GM13977 (cell line): ENCODE measurements at regions not wholly inside any gene's neighbourhood (a gene's known extent, or its start where the extent isn't known, plus 50 kb on each side); places are given as distances from the start of the nearest gene placed in this dataset.

Experiments used
- DNase-seq: peaks from one replicate; pipeline ENCODE4 v3.0.0; 2012; ENCODE audit warnings: low spot score
- in situ Hi-C: fragments of 300-500 bp; cut with MboI; formaldehyde crosslinking; loops from one replicate; pipeline ENCODE4 v1.12.0; 2022; ENCODE audit warnings: low sequenced_read_pairs, low pct_unique_long_range_greater_than_20kb, mixed read lengths, inconsistent platforms; ENCODE audit not compliant: unreplicated experiment
- TF ChIP-seq, protein P1 (sequence below): IDR thresholded peaks from 2 replicates; pipeline ENCODE4 v1.5.1; 2012; ENCODE audit warnings: mild to moderate bottlenecking, control low read depth; ENCODE audit not compliant: insufficient read depth; ENCODE audit errors: extremely low read depth, missing control alignments

DNA sequence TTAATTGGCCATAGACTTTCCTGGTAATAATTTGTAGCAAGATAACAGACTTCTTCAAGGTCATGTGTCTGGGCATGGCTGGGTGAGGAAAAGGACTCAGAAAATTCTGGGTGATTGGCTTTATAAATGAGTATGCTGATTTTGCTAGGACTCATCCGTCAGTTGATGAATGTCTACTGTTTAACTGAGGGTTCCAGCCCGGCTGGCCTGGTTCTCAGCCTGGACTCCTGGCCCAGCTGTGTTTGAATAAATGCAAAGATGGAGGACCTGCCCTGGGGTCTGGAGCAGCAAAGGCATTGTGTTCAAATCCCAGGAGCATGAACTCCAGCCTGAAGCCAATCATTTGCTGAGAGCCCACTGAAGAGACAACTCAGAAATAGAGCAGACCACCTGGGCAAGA, 323.2 kb downstream of the LRFN2 start:
- TF ChIP-seq, protein P1, sequence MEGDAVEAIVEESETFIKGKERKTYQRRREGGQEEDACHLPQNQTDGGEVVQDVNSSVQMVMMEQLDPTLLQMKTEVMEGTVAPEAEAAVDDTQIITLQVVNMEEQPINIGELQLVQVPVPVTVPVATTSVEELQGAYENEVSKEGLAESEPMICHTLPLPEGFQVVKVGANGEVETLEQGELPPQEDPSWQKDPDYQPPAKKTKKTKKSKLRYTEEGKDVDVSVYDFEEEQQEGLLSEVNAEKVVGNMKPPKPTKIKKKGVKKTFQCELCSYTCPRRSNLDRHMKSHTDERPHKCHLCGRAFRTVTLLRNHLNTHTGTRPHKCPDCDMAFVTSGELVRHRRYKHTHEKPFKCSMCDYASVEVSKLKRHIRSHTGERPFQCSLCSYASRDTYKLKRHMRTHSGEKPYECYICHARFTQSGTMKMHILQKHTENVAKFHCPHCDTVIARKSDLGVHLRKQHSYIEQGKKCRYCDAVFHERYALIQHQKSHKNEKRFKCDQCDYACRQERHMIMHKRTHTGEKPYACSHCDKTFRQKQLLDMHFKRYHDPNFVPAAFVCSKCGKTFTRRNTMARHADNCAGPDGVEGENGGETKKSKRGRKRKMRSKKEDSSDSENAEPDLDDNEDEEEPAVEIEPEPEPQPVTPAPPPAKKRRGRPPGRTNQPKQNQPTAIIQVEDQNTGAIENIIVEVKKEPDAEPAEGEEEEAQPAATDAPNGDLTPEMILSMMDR, result no peak
- in situ Hi-C loops, result no loop called here
- DNase-seq, result no peak

DNA sequence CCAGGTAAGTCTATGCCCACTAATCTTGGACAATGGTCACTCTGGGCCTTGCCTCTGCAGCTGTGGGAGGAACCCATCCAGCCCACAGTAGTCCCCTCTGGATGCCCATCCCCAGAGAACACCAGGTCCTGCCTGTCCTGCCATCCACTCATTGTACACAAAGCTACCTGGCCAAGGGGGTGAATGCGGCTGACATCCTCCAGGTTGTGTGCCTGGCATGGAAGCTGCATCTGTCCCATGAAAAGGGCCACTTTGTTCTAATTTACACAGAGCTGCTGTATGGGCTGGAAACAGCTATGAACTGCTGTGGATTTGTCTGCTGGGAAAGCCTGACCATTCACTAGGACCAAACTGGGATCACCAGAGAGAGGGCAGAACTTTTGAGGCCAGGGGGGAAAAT, 324.8 kb downstream of the LRFN2 start:
- in situ Hi-C loops, result no loop called here
- TF ChIP-seq, protein P1, result no peak
- no peak for DNase-seq

DNA sequence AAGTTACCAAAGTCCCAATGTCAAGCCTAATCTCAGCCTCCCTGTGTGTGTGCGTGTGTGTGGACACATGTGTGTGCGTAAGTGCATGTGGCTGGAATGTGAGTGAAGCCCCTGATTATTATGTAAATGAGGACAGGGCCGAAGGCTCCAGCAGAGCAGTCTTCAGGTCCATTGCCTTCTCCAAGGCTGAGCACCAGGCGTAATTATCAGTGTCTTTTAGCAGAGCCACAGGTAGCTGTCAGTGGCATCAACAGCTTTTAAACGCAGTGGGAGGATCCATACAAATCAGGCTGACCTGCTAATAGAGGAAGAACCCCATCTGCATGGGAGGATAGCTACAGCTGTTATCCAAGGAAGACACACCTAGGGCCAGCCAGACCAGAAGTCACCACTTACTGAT, 324.3 kb upstream of the MOCS1 start:
- TF ChIP-seq, protein P1, result no peak
- DNase-seq, result no peak
- in situ Hi-C loops, result no loop called here

DNA sequence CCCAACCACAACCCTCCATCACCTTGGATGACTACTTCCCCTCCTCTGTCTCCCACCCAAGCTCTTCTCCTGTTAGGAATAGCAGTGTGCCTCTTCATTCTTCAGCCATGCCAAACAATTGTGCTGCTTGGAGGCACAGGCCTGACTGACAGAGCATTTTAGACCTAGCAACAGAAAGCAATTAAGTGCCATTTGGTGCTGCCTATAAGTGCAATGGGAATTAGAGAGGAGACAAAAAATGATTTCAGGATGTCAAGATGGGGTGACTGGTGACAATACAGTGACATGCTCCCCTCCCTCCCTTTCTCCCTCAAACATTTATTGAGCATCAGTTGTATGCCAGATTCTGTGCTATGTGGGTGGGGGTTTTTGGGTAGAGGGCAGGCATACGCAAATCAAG, 322.6 kb upstream of the MOCS1 start:
- in situ Hi-C loops, result no loop called here

DNA sequence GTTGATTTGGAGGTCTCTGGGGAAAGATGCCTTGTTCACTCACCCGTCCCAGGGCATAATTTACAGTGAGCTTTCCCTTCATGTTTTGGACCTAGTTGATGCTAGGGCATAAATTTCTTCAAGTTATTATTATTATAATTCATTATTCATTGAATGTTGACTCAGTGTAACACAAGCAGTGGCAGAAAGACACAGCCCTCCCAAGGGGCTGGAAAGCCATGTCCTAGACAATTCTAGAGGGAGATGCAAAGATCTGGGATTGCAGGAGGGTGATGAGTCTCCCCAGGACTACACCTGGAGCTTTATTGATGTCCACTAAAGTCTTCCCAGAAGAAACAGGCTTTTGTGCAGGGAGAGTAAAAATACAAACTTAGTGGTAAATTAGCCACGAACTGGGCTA, 322.0 kb upstream of the MOCS1 start:
- in situ Hi-C loops, result no loop called here
- TF ChIP-seq, protein P1, result no peak
- DNase-seq, result no peak

More for the DNA sequence above, 322.6 kb upstream of the MOCS1 start:
- TF ChIP-seq, protein P1, result no peak
- no peak for DNase-seq

DNA sequence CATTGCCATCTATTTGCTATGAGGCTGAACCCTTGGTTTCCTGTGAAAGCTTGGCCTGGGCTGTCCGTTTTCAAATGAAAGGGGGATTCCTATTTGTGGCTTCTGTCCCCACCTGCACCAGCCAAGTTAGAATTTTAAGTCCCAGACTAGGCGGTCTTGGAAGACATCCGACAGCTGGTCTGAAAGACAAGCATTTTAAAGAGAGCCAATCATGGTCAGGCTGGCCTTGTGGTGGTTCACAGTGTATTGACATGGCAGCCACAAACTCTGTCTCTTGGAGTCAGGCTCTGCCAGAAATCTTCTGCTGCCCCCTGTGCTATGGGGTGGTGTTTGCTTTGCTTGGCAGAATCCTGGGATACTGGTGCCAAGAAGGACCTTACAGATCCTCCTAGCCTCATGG, 319.2 kb upstream of the MOCS1 start:
- TF ChIP-seq, protein P1, result no peak
- no peak for DNase-seq
- in situ Hi-C loops, result no loop called here
